ENCODE measurements at regions not wholly inside any gene's neighbourhood (a gene's known extent, or its start where the extent isn't known, plus 50 kb on each side); places are given as distances from the start of the nearest gene placed in this dataset.

- TF ChIP-seq CTCF (IDR thresholded peaks at IDR 0.05 in 2 of 3, conservative IDR thresholded peaks at IDR 0.05 in 1 of 3; ENCODE audit: control insufficient read depth in 2 of 3, extremely low read depth in 1 of 3, insufficient read depth in 1 of 3, low read depth in 3 of 3, low read length in 3 of 3) (no peak), YY1 (IDR thresholded peaks at IDR 0.05; ENCODE audit: low read depth, low read length) (no peak), IKZF1 (conservative IDR thresholded peaks at IDR 0.05) (no peak), CBX3 (IDR thresholded peaks at IDR 0.05; ENCODE audit: borderline replicate concordance, low read depth) (no peak), EED (IDR thresholded peaks at IDR 0.05; ENCODE audit: low read depth) (no peak), MLLT1 (IDR thresholded peaks at IDR 0.05) (no peak), RFX5 (IDR thresholded peaks at IDR 0.05; ENCODE audit: low read depth, low read length) (no peak), POLR2A (IDR thresholded peaks at IDR 0.05; ENCODE audit: low read depth, low read length) (no peak), BHLHE40 (IDR thresholded peaks at IDR 0.05; ENCODE audit: borderline replicate concordance in 1 of 2, low read depth in 2 of 2, low read length in 1 of 2) (no peak), MAX (IDR thresholded peaks at IDR 0.05; ENCODE audit: low read depth, low read length) (no peak), EZH2 (IDR thresholded peaks at IDR 0.05; ENCODE audit: borderline replicate concordance, control insufficient read depth, low read depth, low read length) (no peak), REST (IDR thresholded peaks at IDR 0.05; ENCODE audit: low read depth, low read length) (no peak), RCOR1 (conservative IDR thresholded peaks at IDR 0.05; ENCODE audit: low read depth, low read length) (no peak), TCF12 (IDR thresholded peaks at IDR 0.05; ENCODE audit: low read depth, low read length) (no peak)
These were observed 393.8 kb downstream of the OMA1 start for GRCh38 chr1:58152697-58153096.

Data from GM12878 (cell line).